GM18907 (cell line): ENCODE measurements at regions not wholly inside any gene's neighbourhood (a gene's known extent, or its start where the extent isn't known, plus 50 kb on each side); places are given as distances from the start of the nearest gene placed in this dataset.

Experiments
- ATAC-seq: cut with Tn5 transposase; IDR thresholded peaks from one replicate; pipeline ENCODE4 v1.9.1; 2021; ENCODE audit warnings: mild to moderate bottlenecking, moderate library complexity; ENCODE audit not compliant: unreplicated experiment

DNA sequence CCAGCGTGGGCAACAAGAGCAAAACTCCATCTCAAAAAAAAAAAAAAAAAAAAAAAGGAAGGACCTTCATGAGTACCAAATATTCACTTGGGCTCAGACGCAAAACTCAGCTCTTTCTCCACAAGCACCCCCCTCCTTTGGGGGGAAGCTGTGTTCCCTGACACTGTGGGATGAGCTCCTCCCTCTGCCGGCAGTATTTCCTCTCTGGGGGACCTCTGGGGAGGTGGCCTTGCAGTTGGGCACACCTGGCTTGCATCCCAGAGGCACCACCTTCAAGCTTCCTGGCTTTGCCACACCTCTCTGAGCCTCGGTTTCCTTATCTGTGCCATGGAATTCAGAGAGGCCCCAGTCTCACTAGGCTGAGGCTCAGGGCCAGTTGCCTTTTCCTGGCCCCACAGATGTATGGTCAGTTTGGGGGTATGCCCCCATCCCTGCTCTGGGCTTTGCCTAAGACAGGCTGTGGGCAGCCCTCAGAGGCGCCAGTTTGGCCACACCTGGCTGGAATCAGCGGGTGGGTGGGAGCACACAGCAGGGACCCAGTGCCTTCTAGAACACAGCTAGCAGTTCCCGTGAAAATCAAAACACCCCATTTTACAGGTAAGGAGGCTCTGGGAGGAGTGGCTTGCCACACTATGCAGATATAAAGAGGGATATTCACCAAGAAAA lies 157.5 kb upstream of the IER5L start:
- ATAC-seq: no peak

DNA sequence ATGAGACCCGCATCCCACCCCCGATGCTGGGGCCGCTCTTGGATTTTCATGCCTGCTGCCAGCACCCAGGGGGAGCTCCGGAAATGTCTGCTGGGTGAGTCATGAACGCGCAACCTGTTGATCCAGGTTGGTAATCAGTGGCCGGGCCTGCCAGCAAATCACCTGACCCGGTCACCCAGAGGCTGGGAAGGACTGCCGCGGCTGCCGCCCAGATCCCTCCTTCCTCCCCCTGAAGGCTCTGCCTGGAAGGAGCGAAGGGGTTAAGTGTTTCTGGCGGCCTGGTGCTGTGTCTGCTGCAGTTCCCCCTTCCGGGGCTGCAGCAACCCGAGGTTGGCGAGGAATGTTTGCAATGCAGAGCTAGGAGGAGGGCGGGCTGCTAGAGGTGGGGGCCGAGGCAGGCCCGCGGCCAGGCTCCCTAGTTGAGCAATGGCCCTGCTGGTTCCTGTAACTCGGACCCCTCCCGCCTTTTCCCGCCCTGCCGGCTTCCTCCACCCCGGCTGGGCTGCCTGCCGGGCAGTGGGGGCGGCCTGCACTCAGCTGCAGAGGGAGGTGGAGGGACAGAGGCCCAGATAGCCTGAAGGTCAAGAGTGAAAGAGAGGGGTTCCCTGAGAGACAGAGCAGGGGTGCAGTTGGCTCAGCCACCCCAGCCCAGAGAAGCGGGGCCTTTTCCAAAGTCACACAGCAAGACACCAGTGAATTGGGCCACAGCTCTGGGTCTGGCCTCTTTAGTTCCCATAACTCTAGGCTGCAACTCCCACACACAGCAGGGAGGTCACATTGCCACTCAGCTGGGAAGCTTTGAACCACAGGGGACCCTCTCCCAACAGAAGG lies 156.3 kb upstream of the IER5L start:
- ATAC-seq: no peak

- ATAC-seq: no peak
Measured at GRCh38 chr9:129333617-129334104, 155.6 kb upstream of the IER5L start.

DNA sequence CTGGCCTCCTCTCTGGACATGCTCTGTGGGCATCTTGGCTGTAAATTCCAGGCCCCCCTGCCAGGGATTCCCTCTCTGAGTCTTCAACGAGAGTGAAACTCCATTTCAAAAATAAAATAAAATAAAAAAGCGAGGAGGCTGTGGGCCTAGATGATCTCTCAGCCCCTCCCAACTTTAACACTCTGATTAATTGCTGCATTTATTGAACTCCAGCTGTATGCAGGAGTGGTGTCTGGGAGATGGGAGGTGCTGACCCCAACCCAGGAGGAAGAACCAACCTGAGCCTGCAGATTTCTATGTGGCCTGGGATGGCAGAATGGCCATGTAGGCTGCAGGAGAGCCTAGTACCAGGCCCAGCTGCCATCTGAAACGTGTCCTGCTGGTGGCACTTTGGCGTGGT lies 154.5 kb upstream of the IER5L start:
- ATAC-seq: no peak

DNA sequence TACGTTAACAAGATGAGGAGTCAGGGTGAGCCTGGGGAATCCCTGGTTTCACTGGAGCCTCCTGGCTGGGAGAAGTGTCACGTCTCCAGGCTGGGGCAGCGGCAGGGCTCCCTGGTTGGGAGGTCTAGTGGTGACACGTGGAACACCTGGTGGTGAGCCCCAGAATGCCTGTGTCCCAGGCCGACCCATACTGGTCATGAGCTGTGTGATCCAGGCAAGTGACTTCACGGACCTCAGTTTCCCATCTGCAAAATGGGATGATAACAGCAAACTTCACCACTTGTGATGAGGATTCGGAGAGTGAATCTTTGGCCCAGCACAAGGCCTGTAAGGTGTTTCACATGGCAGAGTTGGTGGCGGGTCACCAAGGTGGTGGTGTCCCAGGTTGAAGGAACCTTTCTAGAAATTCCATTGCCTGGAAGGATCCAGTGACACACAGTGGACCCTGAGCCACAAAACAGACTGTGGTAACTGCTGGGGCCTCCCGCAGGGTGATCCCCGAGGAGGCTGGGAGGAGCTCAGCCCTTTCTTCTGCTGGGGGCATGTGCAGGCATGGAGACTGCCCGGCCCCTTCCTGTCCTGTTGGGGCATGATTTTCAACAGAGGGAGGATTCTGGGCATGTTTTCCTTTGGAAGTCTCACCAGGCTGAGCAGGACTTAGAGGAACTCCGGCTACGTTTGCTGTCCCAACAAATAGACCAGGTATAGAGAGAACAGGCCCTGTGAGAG lies 153.9 kb upstream of the IER5L start:
- no peak for ATAC-seq

DNA sequence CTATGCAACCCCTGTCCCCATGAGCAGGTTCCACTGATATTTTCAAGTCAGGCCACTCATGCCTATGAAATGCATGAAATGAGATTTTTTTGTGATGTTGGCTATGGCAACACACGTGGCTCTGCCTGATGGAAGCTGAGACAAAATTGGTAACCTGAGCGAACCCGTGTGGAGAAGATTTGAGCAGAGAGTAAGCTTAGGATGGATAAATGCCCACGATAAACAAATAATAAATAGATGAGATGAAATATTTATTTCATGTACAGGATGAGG lies 153.4 kb upstream of the IER5L start:
- no peak for ATAC-seq

GRCh38 chr9:129330711-129331492 lies 152.8 kb upstream of the IER5L start:
- ATAC-seq: no peak

GRCh38 chr9:129328355-129329042 lies 150.4 kb upstream of the IER5L start:
- no peak for ATAC-seq

DNA sequence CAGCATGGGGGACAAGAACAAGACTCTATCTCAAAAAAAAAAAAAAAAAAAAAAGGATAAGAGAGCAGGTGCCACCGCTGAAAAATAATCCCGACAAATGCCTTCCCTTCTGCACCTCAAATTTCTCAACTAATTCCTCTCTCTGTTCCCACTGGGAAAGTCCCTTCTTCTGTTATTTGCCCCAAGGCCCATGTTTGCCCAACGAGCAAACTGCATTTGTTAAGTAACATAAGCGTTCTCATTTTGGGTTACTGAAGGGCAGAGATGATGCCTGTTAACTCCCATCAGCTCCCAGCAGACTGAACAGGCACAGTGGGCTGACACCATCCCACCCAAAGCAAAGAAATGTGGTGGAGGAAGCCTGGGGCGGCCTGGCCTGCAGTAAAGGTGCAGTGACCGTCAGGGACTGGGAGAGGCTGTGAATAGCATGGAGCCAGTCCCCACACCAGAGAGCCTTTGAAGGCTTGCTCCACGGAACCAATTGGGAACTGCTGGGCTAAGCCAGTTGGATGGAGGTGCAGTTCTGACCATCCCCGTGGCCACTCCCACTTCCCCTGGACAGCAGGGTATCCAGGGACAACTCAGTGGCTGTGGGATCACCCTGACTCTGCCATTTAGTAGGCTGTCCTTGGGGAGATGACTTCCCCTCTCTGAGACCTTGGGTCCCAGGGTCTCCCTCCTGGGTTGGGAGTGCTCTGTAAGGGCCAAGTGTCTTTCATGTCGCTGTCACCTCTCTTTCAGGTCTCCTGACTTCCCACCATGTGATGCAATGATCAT lies 149.7 kb upstream of the IER5L start:
- ATAC-seq: no peak

DNA sequence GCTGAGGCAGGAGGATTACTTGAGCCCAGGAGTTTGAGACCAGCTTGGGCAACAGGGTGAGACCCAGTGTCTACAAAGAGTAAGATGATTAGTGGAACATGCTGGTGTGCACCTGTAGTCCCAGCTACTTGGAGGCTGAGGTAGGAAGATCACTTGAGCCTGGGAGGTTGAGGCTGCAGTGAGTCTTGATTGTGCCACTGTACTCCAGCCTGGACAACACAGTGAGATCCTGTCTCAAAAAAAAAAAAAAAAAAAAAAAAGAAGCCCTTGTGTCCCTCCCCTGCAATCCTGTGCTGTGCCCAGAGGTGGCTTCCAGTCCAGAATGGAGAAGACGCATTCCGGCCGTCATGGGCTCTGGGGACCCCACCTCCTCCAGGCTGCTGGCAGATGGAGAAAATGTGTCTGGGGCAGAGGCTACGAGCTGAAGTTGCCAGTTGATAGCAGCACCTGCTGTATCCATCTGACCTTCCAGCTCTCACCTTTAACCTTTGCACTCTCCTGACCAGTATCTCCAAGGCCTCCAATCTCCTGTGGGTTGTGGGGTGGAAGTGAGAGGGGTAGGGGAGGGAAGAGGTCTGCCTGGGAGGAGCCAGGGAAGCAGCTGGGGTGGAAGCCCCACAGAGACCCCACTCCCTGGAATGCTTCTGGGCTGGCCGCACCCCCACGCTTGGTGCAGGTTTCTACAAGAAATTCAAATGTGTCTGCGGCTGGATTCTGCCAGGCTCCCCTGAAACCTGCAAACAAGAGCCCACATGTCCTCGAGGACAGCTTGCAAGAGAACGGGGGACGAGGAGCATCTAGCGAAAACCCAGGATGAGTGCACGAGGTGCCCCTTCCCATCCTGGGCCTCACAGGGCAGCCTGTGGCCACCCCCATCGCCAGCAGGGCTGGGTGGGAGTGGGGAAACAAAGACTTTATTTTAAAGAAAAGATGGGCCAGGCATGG lies 148.3 kb upstream of the IER5L start:
- ATAC-seq: no peak

DNA sequence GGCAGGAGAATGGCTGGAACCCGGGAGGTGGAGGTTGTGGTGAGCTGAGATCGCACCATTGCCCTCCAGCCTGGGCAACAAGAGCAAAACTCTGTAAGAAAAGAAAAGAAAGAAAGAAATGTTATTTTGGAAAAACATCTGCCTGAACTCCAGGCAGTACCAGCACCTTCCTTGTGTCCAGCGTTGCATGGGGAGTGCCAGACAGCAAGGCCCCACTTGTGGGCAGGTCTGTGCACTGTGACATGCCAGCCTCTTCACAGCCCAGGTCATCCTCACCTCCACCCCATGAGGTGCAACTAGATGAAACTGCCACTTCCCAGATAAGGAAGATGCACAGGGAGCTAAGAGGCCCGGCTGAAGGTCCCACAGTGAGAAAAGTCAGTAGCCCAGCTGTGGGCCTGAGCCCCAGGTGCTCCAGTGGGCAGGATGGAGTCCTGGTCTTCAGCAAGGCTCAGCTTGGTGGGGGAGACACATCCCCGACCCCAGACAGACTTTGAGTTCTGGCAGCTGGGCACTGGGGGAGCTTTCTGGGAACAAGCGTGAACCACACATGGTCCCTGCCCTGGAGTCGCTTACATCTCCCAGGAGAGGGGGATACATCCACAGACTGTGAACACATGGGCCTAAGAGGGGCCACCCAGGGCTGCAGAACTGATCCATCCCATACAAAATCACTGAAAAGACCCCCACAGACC lies 146.9 kb upstream of the IER5L start:
- ATAC-seq: no peak

DNA sequence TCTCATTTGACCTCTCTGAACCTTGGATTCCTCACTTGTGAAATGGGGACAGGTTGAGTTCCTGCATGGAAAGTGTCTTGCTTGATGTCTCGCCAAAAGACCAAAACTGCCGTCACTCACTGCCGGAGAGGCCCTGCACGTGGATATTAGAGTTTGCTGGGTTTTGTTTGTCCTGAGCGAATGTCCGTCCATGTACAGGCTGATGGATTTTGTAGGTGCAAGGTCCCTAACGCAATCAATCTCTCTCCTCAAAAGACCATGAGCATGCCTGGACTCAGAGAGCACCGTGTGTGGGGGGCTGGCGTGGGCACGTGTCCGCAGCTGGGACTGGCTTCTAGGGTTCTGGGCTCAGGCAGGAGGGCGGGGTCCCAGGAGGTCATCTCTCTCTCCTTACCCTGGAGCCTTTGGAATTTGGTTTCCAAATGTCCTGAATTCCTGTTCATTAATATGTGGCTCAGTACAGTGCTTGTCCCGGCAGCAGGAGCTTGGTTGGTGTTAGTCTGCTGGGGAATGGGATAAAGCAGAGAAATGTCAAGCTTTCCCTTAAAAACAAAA lies 146.0 kb upstream of the IER5L start:
- ATAC-seq: no peak

GRCh38 chr9:129323376-129323998 lies 145.4 kb upstream of the IER5L start:
- ATAC-seq: no peak

GRCh38 chr9:129322641-129323375 lies 144.7 kb upstream of the IER5L start:
- ATAC-seq: no peak

DNA sequence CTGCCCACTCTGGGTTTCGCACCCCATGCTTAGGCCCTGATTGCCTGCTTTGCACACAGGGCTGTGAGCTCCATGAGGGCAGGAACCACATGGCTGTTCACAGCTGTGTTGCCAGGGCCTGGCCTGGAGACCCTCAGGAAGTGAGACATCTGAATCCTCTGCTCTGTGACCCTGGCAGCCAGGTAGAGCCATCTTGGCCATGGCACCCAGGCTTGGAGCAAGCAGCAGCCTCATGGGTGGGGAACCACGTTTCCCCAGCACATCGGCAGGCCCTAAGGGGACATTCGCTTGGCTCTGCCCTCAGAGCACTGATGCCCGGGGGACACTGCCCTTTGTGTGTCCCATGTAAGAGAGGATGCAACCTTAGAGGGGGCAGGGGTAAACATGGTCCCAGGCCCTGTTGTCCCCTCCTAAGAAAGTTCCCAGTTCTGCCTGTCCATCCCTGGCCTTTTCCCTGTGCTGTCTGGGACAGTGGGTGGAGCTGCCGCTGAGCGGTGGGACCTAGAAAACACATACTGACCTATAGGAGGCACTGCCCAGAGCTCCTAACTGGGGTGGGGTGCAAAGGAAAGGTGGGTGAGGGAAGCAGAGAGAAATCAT lies 144.1 kb upstream of the IER5L start:
- ATAC-seq: no peak

GRCh38 chr9:129321286-129322021 lies 143.4 kb upstream of the IER5L start:
- no peak for ATAC-seq
